Peyer's patch (tissue), 4 donors: ENCODE measurements at regions not wholly inside any gene's neighbourhood (a gene's known extent, or its start where the extent isn't known, plus 50 kb on each side); places are given as distances from the start of the nearest gene placed in this dataset.

ENCODE experiments used
- CTCF ChIP-seq, 6 experiments: fragments of 450-650 bp in 4 of 6; fragments of 200-600 bp in 2 of 6; sonication (generic) in 1 of 6; IDR thresholded peaks; one replicate each; pipeline ENCODE4 v1.5.1; 2017 to 2019; ENCODE audit warnings: antibody characterized with exemption in 6 of 6, mild to moderate bottlenecking in 3 of 6, moderate library complexity in 1 of 6
- POLR2A ChIP-seq, 2 donors: fragments of 450-650 bp; IDR thresholded peaks; one replicate each; pipeline ENCODE4 v1.5.1; 2017; ENCODE audit warnings: antibody characterized with exemption in 2 of 2, mild to moderate bottlenecking in 2 of 2, moderate library complexity in 2 of 2

GRCh38 chr5:2611659-2612058 is 139.8 kb downstream of the IRX2 start:
- TF ChIP-seq CTCF (IDR thresholded peaks at IDR 0.05) = no peak
- no peak for TF ChIP-seq POLR2A (IDR thresholded peaks at IDR 0.05)
